NCI-H2196 treated with DMSO at 0.1 percent for 48 hours (cell line): ENCODE measurements at regions not wholly inside any gene's neighbourhood (a gene's known extent, or its start where the extent isn't known, plus 50 kb on each side); places are given as distances from the start of the nearest gene placed in this dataset.

Experiments used
- DNase-seq: peaks from one replicate; lab custom pipeline; 2025; ENCODE audit not compliant: unreplicated experiment; lab: John Stamatoyannopoulos, UW

DNA sequence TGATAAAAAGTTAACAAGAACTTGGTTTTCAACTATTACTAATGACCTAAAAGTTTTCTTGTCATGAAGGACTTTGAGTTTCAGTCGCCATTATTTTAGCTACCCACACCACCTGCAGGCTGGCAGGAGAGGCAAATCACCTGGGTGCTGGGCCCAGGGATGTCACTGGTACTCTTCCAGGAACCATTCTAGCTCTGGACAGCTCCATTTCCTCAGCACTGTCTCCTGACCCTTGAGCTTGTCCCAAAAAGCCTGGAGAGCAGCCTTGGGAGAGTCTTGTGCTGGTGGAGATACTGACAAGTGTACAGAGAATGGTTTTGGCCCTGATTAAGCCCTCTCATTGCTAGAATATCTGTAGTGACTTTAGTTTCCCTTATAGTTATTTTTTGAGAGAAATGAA lies 1924.1 kb upstream of the WWC1 start:
- no peak for DNase-seq

- no peak for DNase-seq
Measured at GRCh38 chr5:166369346-166369745, 1922.1 kb upstream of the WWC1 start.

GRCh38 chr5:166369807-166370206 lies 1921.6 kb upstream of the WWC1 start:
- no peak for DNase-seq

GRCh38 chr5:166370928-166371690 lies 1920.3 kb upstream of the WWC1 start:
- no peak for DNase-seq

- no peak for DNase-seq
Measured at GRCh38 chr5:166373817-166374216, 1917.6 kb upstream of the WWC1 start.

GRCh38 chr5:166377756-166378155 lies 1913.7 kb upstream of the WWC1 start:
- no peak for DNase-seq

DNA sequence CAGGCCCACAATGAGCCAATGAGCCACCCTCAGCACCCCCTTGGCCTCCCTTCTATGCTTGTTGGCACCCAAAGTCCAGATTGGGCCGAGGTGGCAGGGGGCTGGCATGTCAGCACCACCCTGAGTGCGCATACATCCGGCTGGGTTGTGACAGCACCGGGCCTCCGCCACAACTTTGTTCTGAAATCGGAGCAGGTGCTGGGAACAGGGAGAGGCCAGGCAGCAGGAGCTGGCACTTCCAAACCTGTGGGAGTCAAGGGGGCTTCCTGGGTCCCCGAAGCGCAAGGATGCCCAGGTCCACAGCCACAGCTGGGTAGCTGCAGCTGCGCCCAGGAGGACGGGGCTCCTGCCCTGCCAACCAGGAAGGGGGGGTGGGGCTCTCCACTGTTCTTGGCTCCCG lies 1911.9 kb upstream of the WWC1 start:
- no peak for DNase-seq

DNA sequence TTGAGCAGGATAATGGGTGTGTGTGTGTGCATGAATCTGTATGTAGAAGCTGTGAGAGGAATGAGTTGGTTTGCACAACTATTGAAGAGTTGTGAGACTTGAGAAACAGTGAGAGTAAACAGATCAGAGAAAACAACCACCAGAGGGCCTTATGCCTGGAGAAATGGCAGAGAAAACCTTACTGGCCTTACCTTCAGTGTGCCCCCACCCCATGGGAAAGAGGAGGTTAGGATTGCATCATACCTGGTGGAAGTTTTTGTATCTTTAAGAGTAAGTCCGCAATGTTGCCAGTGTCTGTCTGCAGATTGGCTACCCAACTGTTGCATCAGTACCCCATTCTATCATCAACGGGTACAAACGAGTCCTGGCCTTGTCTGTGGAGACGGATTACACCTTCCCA lies 1909.4 kb upstream of the WWC1 start:
- DNase-seq, result no peak

DNA sequence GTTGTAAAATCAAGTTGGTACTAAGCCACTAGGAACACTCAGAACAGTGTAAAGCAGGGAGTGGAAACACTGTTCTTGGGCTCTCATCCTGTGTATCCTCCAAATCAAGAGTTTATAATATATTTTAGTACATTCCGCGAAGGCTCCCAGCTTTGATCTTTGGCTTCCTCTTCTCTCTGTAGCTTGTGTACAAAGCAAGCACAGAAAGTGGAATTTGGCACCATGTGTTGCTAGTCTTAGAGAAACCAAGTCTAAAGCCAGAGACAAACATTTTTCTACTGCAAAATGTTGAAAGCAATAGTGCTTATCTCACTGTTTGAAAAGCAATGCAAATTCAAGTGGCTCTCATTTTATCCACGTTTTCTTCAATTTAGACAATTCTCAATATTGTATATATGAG lies 1893.3 kb upstream of the WWC1 start:
- DNase-seq, result no peak

DNA sequence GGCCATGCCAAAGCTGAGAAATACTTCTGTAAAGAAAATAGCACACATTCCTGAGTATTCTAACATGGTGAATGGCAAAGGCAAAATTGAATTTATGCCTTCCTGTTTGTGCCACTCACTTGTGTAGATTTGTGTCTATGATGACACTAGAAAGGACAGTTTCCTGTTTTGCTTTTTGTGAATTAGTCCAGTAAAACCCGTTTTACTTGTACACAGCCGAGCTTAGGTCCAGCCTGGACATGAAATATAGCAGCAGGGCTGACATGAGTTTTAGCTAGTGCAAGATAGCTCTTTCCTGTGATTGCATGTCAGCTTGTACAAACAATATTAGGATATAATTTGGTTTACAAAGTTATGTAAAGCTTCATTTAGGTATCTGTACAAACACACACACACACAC lies 1891.7 kb upstream of the WWC1 start:
- DNase-seq, result no peak

DNA sequence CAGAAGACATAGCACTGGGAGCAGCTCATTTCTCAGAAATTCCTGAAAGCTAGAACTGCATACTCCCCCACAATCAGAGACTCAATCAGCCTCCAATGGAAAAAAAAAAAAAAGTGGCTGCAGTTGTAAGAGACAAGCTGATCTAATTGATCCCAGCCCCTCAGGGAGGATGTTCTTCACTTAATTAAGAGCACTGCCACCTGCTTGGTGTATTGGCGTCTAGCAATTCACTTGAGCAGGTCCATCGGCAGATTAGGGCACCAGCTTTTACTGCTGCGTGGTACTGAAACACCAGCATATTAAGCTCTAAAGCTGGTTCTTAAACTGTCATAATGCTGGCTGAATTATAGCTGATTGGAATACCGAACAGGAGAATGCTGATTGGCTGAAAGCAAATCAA lies 1890.1 kb upstream of the WWC1 start:
- no peak for DNase-seq

DNA sequence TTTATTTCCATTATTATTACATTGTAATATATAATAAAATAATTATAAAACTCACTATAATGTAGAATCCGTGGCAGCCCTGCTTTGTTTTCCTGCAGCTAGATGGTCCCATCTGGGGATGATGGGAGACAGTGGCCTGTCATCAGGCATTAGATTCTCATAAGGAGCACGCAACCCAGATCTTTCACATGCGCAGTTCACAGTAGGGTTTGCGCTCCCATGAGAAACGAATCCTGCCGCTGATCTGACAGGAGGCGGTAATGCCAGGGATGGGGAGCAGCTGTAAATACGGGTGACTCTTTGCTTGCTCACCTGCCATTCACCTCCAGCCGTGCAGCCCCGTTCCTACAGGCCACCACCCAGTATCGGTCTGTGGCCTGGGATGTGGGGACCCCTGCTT lies 1879.3 kb upstream of the WWC1 start:
- no peak for DNase-seq

DNA sequence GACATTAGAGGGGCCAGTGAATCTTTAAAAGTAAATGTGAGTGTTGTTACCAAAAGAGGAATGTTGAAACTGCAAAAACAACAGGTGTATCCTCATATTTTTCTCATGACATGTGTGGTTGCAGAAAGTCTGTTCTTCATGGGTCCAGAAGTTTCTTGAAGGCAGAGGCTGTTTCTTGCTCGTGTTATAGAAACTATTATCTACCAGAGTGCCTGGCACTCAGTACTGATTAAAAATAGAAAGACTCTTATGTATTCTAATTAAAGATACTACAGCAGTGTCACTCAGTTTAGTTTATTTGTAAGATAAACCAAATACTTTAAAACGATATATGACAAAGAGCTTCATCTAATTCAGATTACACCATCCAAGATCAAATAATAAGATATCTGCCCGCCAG lies 1864.2 kb upstream of the WWC1 start:
- no peak for DNase-seq

- DNase-seq, result no peak
Measured at GRCh38 chr5:166428264-166428803, 1863.1 kb upstream of the WWC1 start.

- no peak for DNase-seq
Measured at GRCh38 chr5:166430491-166431319, 1860.7 kb upstream of the WWC1 start.

DNA sequence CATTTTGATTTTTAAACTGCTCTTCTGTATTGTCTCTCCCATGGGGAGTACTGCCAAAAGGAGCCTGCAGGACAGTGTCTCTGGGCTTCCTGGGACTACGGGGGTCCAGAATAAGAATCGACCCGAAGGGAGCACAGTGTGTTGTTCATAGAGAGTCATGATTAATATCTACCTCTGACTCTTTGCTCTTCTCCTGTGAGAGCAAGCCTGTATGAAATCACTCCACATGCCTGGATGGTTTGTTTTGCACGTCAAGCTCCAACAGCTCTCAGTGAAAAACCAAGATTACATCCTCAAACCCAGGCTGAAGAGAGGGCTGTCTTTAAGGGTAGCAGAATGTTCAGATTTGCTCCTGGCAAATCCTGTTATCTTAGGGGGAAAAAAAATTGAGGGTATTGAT lies 1860.0 kb upstream of the WWC1 start:
- no peak for DNase-seq

- DNase-seq, result no peak
Measured at GRCh38 chr5:166433679-166434078, 1857.8 kb upstream of the WWC1 start.

DNA sequence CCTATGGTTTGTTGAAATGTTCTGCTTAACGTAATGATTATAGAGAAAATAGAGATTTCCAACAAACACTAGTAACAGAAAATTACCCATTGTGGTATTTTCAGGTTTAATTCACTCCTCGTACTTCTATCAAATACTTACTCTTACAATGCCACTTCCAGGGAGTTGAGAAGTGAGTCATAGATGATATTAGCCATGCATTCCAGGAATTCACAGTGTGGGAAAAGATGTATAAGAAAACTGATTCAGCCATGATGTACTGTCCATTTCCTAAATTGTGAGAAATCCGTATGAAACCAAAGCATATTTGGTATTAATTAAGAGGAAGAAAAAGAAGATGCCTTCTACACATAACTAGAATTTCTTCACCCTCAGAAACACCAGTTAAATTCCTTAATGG lies 1854.6 kb upstream of the WWC1 start:
- DNase-seq, result no peak

DNA sequence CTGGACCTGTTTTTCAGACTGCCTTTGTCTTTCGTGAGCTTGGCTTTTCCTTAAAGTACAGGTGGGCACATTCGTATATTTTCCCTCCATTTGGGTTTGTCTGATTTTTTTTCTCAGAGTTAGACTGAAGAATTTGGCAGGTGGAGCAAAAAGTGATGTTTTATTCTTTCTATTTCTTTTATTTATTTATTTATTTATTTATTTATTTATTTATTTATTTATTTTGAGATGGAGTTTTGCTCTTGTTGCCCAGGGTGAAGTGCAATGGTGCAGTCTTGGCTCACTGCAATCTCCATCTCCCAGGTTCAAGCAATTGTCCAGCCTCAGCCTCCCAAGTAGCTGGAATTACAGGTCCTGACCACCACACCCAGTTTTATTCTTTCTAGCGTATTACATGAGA lies 1805.1 kb upstream of the WWC1 start:
- no peak for DNase-seq

DNA sequence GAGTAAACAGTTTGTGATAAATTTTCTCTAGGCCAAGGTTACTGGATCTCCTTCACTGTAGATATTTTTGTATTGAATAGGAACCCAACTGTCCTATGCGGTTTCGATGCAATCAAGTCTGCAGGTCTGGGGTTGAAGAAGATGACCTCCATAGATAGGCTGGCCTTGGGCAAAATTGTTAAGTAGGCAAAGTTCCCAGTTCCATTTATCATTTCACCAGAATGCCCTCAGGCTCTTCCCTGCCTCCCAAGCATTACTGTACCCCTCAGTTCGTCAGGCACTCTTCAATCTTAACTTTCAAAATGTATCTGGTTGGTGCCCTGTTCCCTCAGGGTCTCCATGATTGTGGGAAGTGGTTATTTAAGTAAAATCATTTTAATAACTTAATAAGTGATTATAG lies 1802.9 kb upstream of the WWC1 start:
- no peak for DNase-seq

DNA sequence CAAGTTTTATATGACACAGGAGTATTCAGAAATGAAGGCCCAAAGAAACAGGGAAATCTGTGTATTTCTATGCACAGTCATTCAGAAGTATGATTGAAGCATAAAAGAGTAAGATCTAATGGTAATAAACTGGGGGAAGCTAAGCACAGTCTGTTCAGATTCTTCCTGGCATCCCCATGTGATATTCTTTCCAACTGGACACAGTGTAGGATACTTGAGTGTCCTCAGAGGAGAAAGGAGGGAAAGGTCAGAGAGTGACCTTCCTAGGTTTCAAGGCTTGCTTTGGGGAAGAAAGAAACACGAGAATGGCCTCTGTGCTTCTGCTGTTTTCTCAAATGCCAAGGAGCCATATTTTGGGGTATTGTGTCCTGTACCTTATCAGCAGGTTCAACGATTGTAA lies 1798.4 kb upstream of the WWC1 start:
- no peak for DNase-seq

GRCh38 chr5:166493612-166494011 lies 1797.8 kb upstream of the WWC1 start:
- DNase-seq, result no peak
